Thymus (tissue), 11 donors: ENCODE measurements at regions not wholly inside any gene's neighbourhood (a gene's known extent, or its start where the extent isn't known, plus 50 kb on each side); places are given as distances from the start of the nearest gene placed in this dataset.

Experiments
- DNase-seq, 9 donors: peaks; one replicate each; pipeline ENCODE4 v3.0.0-alpha.2; 2013; ENCODE audit warnings: low spot score in 9 of 9, low read depth in 6 of 9, missing footprints in 1 of 9
- H3K27ac ChIP-seq, 2 donors: one replicate each; pipeline ENCODE4 v1.5.1; 2013; ENCODE audit warnings: control low read depth in 1 of 2, low read depth in 1 of 2, low read length in 1 of 2, mild to moderate bottlenecking in 1 of 2, moderate library complexity in 1 of 2
- H3K27me3 ChIP-seq, 2 donors: one replicate each; pipeline ENCODE4 v1.5.1; 2013; ENCODE audit warnings: low read length in 1 of 2; ENCODE audit not compliant: control insufficient read depth in 2 of 2, insufficient read depth in 1 of 2
- H3K36me3 ChIP-seq, 2 donors: one replicate each; pipeline ENCODE4 v1.5.1; 2013; ENCODE audit warnings: low read length in 1 of 2, mild to moderate bottlenecking in 1 of 2, moderate library complexity in 1 of 2; ENCODE audit not compliant: control insufficient read depth in 2 of 2, insufficient read depth in 2 of 2
- H3K4me1 ChIP-seq, 2 donors: one replicate each; pipeline ENCODE4 v1.5.1; 2013; ENCODE audit warnings: low read length in 2 of 2; ENCODE audit not compliant: control insufficient read depth in 2 of 2, insufficient read depth in 2 of 2
- H3K4me3 ChIP-seq, 2 donors: one replicate each; pipeline ENCODE4 v1.5.1; 2013; ENCODE audit warnings: low read length in 2 of 2, control low read depth in 1 of 2, mild to moderate bottlenecking in 1 of 2
- H3K9me3 ChIP-seq, 2 donors: one replicate each; pipeline ENCODE4 v1.5.1; 2013; ENCODE audit warnings: low read length in 1 of 2, mild to moderate bottlenecking in 1 of 2; ENCODE audit not compliant: control insufficient read depth in 2 of 2, insufficient read depth in 1 of 2
- WGBS: extraction: QIAGEN DNeasy Blood & Tissue Kit; methylation state at CpG from one replicate; pipeline ENCODE4 v1.1.7; 2013; 5-methylcytosine and 5-hydroxymethylcytosine counted together
- donor health status: healthy.

DNA sequence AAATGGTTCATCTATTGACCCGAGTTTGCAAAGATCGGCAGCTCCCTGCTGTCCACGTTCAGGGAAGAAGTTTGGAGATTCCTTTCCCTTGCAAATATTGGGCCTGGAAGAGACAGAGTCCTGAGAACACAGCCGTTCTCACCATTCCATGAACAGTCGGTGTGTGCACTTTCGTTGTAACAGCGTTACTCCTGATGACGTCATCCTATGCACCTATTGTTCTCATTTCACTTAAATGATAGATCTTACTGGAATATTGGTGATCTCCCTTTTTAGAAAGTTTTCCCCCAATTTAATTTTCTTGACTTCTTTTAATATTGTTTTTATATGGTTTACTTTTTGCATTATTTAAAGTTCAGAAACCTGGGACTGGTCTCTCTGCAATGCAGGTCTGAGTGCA lies 320.7 kb upstream of the PFKP start:
- Histone ChIP-seq H3K27me3 (no peaks in the 10 kb centered on the region), H3K9me3 (no peaks in the 10 kb centered on the region), H3K4me1 (no peaks in the 10 kb centered on the region), H3K4me3 (no peak overlapping the region), H3K36me3 (no peaks in the 10 kb centered on the region), H3K27ac (no peak overlapping the region)
- WGBS = 96% methylated on average over 8 of the region's 8 CpGs
- no peak for DNase-seq

DNA sequence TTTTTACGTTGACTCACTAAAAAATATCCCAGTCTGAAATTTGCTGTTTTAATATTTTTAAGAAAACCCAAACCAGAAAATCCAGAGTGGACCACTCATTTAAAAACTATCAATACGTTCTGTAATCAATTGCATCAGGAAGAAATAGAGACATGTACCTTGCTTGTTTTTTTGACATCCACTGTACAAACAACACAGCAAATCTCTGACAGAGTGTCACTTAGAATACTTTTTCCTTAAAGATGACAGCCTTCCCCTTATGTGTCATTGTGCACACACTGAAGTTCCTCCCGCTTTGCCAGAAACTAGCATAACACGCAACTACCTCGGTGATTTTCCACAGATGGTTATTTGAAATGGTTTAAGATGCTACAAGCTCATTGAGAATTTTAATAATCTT lies 321.7 kb upstream of the PFKP start:
- 94% methylated on average over 5 of the region's 5 CpGs for WGBS
- H3K4me3 ChIP-seq = no peak overlapping the region
- no peak overlapping the region for H3K27ac ChIP-seq
- H3K36me3 ChIP-seq = no peaks in the 10 kb centered on the region
- no peaks in the 10 kb centered on the region for H3K9me3 ChIP-seq
- DNase-seq = no peak
- H3K4me1 ChIP-seq = no peaks in the 10 kb centered on the region
- H3K27me3 ChIP-seq = no peaks in the 10 kb centered on the region

DNA sequence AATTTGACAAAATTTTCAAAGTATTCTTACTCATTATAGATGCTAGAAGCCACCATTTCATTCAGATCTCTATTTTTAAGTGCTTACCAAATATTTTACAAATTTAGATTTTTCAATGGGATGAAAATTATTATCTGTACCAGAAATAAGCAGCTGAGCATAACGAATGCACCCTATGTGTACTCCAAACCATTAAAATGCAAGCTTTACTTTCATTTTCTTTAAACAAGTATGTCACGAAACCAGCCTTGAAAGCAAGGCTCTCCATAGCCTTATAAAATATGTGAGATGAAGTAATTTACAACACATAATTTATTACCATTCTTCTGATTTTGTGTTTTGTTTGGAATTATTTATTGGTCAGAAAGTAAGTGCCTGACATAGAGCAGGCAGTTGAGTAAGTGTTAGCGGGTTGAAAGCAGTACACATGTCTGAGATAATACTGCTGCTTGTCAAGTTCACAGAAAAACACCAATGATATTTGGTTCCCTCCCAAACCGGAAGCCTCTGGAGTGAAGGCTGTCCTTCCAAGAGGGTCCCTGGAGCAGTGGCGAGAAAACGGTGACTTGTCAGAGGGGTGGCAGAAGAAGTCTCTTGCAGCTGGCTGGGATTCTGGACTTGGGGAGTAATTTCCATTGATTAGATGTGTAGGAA lies 322.7 kb upstream of the PFKP start:
- H3K9me3 ChIP-seq = no peaks in the 10 kb centered on the region
- DNase-seq = no peak
- H3K36me3 ChIP-seq = no peaks in the 10 kb centered on the region
- no peak overlapping the region for H3K27ac ChIP-seq
- no peak overlapping the region for H3K4me3 ChIP-seq
- WGBS = 83% methylated on average over 6 of the region's 6 CpGs
- H3K27me3 ChIP-seq = no peaks in the 10 kb centered on the region
- no peaks in the 10 kb centered on the region for H3K4me1 ChIP-seq

DNA sequence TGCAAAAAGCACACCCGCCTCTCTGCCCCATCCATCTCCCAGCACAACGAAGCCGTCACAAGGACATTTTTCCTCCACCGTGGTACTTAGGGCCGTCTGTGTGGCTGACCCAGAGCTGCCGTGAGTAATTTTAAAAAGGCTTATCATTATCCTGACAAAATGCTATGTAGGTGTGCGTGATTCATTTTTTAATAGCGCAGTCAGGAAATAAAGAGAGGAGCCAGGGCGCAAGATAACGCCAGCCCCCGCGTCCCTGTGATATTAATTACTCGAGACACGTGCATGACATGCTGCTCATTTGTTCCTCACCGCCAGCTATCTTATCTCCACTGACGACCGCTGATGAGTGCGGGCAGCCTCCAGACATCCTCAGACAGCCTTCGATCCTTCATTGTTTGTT lies 332.7 kb upstream of the PFKP start:
- Histone ChIP-seq H3K36me3 (no peaks in the 10 kb centered on the region), H3K27me3 (no peaks in the 10 kb centered on the region)
- WGBS = 87% methylated on average over 19 of the region's 19 CpGs

DNA sequence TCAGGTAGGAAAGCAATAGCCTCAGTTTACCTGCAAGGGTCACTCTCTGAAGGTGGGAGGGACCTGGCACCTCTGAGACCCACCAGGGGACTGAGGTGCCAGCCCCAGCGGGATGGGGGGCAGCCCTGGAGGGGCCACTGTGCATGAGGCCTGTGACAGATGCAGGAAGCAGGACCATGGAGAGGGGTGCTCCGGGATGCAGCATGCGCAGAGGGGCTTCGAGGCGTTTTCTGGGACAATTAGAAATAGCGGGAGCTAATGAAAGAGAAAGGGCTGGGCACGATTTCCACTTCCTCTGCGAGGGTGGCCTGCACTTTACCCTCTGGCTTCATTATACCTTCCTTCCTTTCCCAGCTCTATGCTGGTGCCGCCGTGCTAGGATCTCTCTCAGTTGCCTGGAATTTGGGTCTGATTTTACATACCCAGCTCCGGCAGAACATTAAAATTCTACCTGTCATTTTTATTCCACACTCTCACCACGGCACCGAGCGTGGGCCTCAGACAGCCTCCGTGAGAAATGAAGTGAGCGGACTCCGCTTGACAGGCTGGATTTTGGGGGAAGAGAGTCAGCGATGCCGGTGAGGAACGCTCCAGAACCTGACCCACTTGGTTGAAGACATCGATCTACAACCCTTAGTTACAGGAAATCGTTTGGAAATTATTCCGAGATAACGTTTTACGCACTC lies 333.9 kb upstream of the PFKP start:
- H3K9me3 ChIP-seq = peaks cover 2 to 3% of the 10 kb centered on the region in 2 donors
- DNase-seq = no peak
- H3K4me1 ChIP-seq = no peaks in the 10 kb centered on the region
- 94% methylated on average over 25 of the region's 25 CpGs for WGBS
- no peak overlapping the region for H3K27ac ChIP-seq
- H3K36me3 ChIP-seq = no peaks in the 10 kb centered on the region
- H3K27me3 ChIP-seq = no peaks in the 10 kb centered on the region
- no peak overlapping the region for H3K4me3 ChIP-seq

More for the DNA sequence above, 332.7 kb upstream of the PFKP start:
- Histone ChIP-seq H3K4me3 (no peak overlapping the region), H3K4me1 (no peaks in the 10 kb centered on the region), H3K9me3 (peaks cover 2 to 3% of the 10 kb centered on the region in 2 donors), H3K27ac (no peak overlapping the region)
- DNase-seq = no peak

DNA sequence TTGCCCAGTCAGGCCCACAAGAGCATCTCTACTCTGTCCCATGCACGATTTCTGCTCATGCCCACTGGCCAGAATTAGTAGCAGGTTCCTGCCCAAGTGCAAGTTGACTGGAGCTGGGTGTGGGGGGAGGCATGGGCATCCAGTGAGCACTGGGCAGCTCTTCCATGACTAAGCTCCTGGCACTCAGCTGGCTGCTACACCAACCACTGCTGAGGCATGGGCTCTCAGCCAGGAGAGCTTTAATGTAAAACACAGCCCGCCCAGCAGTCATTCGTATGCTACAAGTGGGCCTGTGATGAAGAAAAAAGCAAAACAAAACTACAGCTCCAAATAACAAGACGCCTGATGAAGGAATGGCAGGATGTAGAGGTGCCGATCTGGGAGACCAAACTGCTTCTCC lies 335.4 kb upstream of the PFKP start:
- Histone ChIP-seq H3K27ac (no peak overlapping the region), H3K9me3 (peaks cover 2 to 3% of the 10 kb centered on the region in 2 donors), H3K4me1 (no peaks in the 10 kb centered on the region), H3K27me3 (no peaks in the 10 kb centered on the region), H3K36me3 (no peaks in the 10 kb centered on the region), H3K4me3 (no peak overlapping the region)
- WGBS = 93% methylated on average over 5 of the region's 5 CpGs
- no peak for DNase-seq

DNA sequence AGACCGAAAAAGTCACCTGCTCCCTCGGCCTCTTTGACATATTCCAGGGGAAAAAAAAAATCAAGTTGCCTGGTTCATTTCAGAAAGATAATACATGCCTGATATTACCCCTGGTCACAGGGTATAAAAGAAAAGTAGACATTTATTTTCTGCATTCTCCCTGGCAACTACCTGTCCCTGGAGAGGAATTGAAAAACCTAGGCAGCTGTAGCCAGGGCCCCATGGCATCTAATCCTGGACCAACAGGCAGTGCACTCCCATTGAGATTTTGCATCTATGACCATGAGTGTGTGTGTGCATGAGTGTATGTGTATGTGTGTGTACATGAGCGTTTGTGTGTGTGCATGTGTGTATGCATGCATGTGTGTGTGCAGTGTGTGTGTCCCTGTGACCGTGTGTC lies 338.2 kb upstream of the PFKP start:
- Histone ChIP-seq H3K36me3 (no peaks in the 10 kb centered on the region), H3K4me1 (no peaks in the 10 kb centered on the region), H3K9me3 (peaks cover 2 to 3% of the 10 kb centered on the region in 2 donors), H3K4me3 (no peak overlapping the region), H3K27me3 (no peaks in the 10 kb centered on the region), H3K27ac (no peak overlapping the region)
- 94% methylated on average over 4 of the region's 4 CpGs for WGBS
- no peak for DNase-seq

DNA sequence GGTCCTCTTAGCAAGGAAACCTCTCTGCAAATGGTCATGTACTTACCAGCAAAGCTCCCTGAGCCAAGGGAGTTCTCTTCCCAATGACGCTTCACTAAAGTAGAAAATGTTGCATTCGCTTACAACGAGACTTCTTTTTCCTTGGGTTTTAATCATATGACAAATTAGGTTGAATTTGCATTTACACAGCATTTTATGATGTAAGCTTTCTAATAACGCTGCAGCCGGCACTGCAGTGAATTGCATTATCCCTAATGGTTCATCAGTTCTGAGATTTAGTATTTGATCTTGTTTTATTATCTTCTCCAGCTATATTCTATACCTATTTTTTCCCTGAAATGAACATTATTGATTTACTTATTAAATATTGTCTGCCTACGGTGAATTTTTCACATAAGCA lies 339.3 kb upstream of the PFKP start:
- WGBS = 97% methylated on average over 6 of the region's 6 CpGs
- Histone ChIP-seq H3K4me1 (no peaks in the 10 kb centered on the region), H3K36me3 (no peaks in the 10 kb centered on the region), H3K27ac (no peak overlapping the region), H3K4me3 (no peak overlapping the region), H3K27me3 (no peaks in the 10 kb centered on the region), H3K9me3 (peaks cover 2% of the 10 kb centered on the region in 2 donors)
- no peak for DNase-seq

DNA sequence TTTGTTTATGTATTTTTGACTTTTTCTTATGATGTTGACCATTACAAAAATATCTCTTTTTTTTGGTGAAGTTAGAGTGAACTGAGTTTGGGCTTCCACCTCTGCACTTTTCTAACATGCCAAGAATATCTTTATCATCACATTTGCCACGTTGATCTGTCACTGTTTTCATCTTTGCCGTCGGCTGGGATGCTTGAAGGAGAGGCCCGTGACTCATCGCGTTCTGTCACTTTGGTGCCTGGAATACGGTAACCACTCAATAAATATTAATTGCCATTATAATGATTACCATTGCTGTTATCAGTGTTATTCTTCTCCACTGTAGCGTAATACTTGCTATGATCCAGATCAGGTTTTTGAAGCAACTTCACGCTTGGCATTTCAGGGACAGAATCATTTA lies 350.8 kb upstream of the PFKP start:
- Histone ChIP-seq H3K27ac (no peak overlapping the region), H3K4me3 (no peak overlapping the region)
- 90% methylated on average over 9 of the region's 9 CpGs for WGBS

More for the DNA sequence above, 350.8 kb upstream of the PFKP start:
- DNase-seq = no peak
- Histone ChIP-seq H3K27me3 (no peaks in the 10 kb centered on the region), H3K9me3 (no peaks in the 10 kb centered on the region), H3K36me3 (no peaks in the 10 kb centered on the region), H3K4me1 (no peaks in the 10 kb centered on the region)
